GM23338 (cell line): ENCODE measurements at regions not wholly inside any gene's neighbourhood (a gene's known extent, or its start where the extent isn't known, plus 50 kb on each side); places are given as distances from the start of the nearest gene placed in this dataset.

Experiments
- ATAC-seq: fragments of 200-7000 bp; cut with Tn5 transposase; 3 replicates; pipeline ENCODE4 v1.9.1; 2020
- DNase-seq: peaks from one replicate; pipeline ENCODE4 v3.0.0-alpha.2; 2015; ENCODE audit warnings: low spot score
- H2AFZ ChIP-seq: fragments of 200-600 bp; sonication (generic); 2 replicates; pipeline ENCODE4 v1.8.0; 2016; ENCODE audit warnings: antibody characterized with exemption, mild to moderate bottlenecking, moderate library complexity
- H3F3A ChIP-seq: fragments of 200-600 bp; sonication (generic); replicated peaks from 2 replicates; pipeline ENCODE4 v1.8.0; 2017; ENCODE audit warnings: antibody characterized with exemption, mixed run types, low read depth
- H3K27ac ChIP-seq: fragments of 200-600 bp; sonication (generic); 2 replicates; pipeline ENCODE4 v1.6.1; 2016; ENCODE audit warnings: low read depth
- H3K27me3 ChIP-seq: fragments of 200-600 bp; sonication (generic); 2 replicates; pipeline ENCODE4 v1.8.0; 2016; ENCODE audit warnings: mild to moderate bottlenecking, mixed run types, moderate library complexity; ENCODE audit not compliant: insufficient read depth
- H3K36me3 ChIP-seq: fragments of 200-600 bp; sonication (generic); 2 replicates; pipeline ENCODE4 v1.8.0; 2016; ENCODE audit warnings: mild to moderate bottlenecking; ENCODE audit not compliant: insufficient read depth
- H3K4me1 ChIP-seq: fragments of 200-600 bp; sonication (generic); 2 replicates; pipeline ENCODE4 v1.8.0; 2016; ENCODE audit warnings: mild to moderate bottlenecking, moderate library complexity; ENCODE audit not compliant: insufficient read depth
- H3K4me2 ChIP-seq: fragments of 200-600 bp; sonication (generic); 2 replicates; pipeline ENCODE4 v1.7.1; 2017; ENCODE audit warnings: mixed run types
- H3K4me3 ChIP-seq: fragments of 200-600 bp; sonication (generic); 2 replicates; pipeline ENCODE4 v1.6.1; 2016; ENCODE audit warnings: mixed run types
- H3K79me2 ChIP-seq: fragments of 200-600 bp; sonication (generic); replicated peaks from 2 replicates; pipeline ENCODE4 v1.8.0; 2017; ENCODE audit warnings: mild to moderate bottlenecking; ENCODE audit not compliant: insufficient read depth
- H3K9me2 ChIP-seq: fragments of 200-600 bp; sonication (generic); 2 replicates; pipeline ENCODE4 v1.8.0; 2017; ENCODE audit not compliant: insufficient read depth
- H4K20me1 ChIP-seq: fragments of 200-600 bp; sonication (generic); replicated peaks from 2 replicates; pipeline ENCODE4 v1.8.0; 2017; ENCODE audit warnings: mild to moderate bottlenecking; ENCODE audit not compliant: insufficient read depth
- H3K27ac Mint-ChIP-seq: 2 replicates; pipeline ENCODE4 v1.8.0; 2020; ENCODE audit warnings: inconsistent platforms, mild to moderate bottlenecking, moderate library complexity, mixed read lengths
- H3K27me3 Mint-ChIP-seq: 3 replicates; pipeline ENCODE4 v1.8.0; 2022; ENCODE audit warnings: low read depth, mild to moderate bottlenecking, moderate library complexity, mixed read lengths, inconsistent platforms; ENCODE audit not compliant: insufficient read depth, poor library complexity
- H3K36me3 Mint-ChIP-seq: 3 replicates; pipeline ENCODE4 v1.8.0; 2021; ENCODE audit warnings: low read depth, mild to moderate bottlenecking, inconsistent platforms, moderate library complexity, mixed read lengths
- H3K4me1 Mint-ChIP-seq: 3 replicates; pipeline ENCODE4 v1.8.0; 2020; ENCODE audit warnings: mild to moderate bottlenecking, inconsistent platforms, mixed read lengths
- H3K4me3 Mint-ChIP-seq: 3 replicates; pipeline ENCODE4 v1.8.0; 2021; ENCODE audit warnings: moderate library complexity, mild to moderate bottlenecking, inconsistent platforms, mixed read lengths
- H3K9me3 Mint-ChIP-seq: 3 replicates; pipeline ENCODE4 v1.8.0; 2020; ENCODE audit warnings: moderate library complexity, mild to moderate bottlenecking, inconsistent platforms, mixed read lengths
- CREB1 ChIP-seq: fragments of 250-450 bp; sonication (Bioruptor Pico); IDR thresholded peaks from 2 replicates; pipeline ENCODE4 v1.5.0; 2020; ENCODE audit warnings: low read depth, mild to moderate bottlenecking, moderate library complexity
- CTCF ChIP-seq, 2 experiments: fragments of 200-600 bp in 1 of 2; sonication (generic) in 1 of 2; conservative IDR thresholded peaks; 2 replicates each; pipeline versions ENCODE4 v1.5.1 to v1.6.1; 2016 to 2017; ENCODE audit warnings: antibody characterized with exemption in 2 of 2, low read depth in 2 of 2, mild to moderate bottlenecking in 2 of 2, moderate library complexity in 1 of 2
- EZH2 ChIP-seq: fragments of 200-600 bp; sonication (generic); IDR thresholded peaks from one replicate; pipeline ENCODE4 v1.8.0; 2017; ENCODE audit warnings: antibody characterized with exemption, mild to moderate bottlenecking, low read depth; ENCODE audit not compliant: unreplicated experiment
- NANOG ChIP-seq: IDR thresholded peaks from 2 replicates; pipeline ENCODE4 v1.6.1; 2016; ENCODE audit warnings: antibody characterized with exemption, borderline replicate concordance
- POLR2AphosphoS5 ChIP-seq: IDR thresholded peaks from 2 replicates; pipeline ENCODE4 v1.6.1; 2016; ENCODE audit warnings: antibody characterized with exemption, low read depth
- STAT1 ChIP-seq: IDR thresholded peaks from one replicate; pipeline ENCODE4 v1.6.1; 2016; ENCODE audit warnings: antibody characterized with exemption; ENCODE audit not compliant: unreplicated experiment
- ZNF114 ChIP-seq: fragments of 250-450 bp; sonication (Bioruptor Pico); IDR thresholded peaks from 2 replicates; pipeline ENCODE4 v1.5.0; 2020; ENCODE audit warnings: mild to moderate bottlenecking, moderate library complexity
- ZNF331 ChIP-seq: fragments of 250-450 bp; sonication (Bioruptor Pico); IDR thresholded peaks from 2 replicates; pipeline ENCODE4 v1.5.0; 2020; ENCODE audit warnings: low read depth, mild to moderate bottlenecking, moderate library complexity
- TF ChIP-seq, protein P1 (sequence below): fragments of 250-450 bp; sonication (Bioruptor Pico); IDR thresholded peaks from 2 replicates; pipeline ENCODE4 v1.5.0; 2020; ENCODE audit warnings: mild to moderate bottlenecking, moderate library complexity
- TF ChIP-seq, protein P2 (sequence below): IDR thresholded peaks from 2 replicates; pipeline ENCODE4 v1.6.1; 2016; ENCODE audit warnings: antibody characterized with exemption

DNA sequence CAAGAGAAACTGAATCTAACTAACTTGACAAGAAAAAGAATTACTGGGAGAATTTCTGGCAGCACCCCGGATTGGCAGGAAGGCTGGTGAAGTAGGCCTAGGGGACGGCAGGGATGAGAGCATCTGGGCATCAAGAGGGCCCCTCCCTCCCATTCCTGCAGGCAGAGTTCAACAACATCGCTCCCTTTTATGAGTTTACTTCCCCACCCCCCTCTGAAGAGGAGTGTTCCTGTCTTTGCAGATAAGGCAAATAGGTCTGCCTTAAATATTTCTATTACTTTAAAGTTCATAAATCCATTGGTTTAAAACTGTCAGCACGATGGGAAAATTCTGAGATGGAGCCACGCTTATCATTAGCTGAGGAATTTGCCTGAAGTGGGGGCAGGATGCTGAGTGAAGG lies 168.7 kb downstream of the TBX5 start:
- DNase-seq (no peak), ATAC-seq (no peak)
- peaks cover 9% of the 10 kb centered on the region; the same call in 1 of the 2 replicates for H3K9me2 ChIP-seq
- Mint-ChIP-seq H3K4me3 (no peak overlapping the region), H3K9me3 (no peaks in the 10 kb centered on the region), H3K36me3 (no peaks in the 10 kb centered on the region; the same call in 2 of the 3 replicates), H3K27me3 (peaks cover 3% of the 10 kb centered on the region), H3K4me1 (peaks cover 14% of the 10 kb centered on the region), H3K27ac (no peak overlapping the region)
- H3K36me3 ChIP-seq, result no peaks in the 10 kb centered on the region
- no peak overlapping the region for H3K4me2 ChIP-seq
- H3K4me1 ChIP-seq, result no peaks in the 10 kb centered on the region; the same call in 1 of the 2 replicates
- no peak overlapping the region for H3K4me3 ChIP-seq
- no peak overlapping the region for H3K27ac ChIP-seq
- no peaks in the 10 kb centered on the region for H3K27me3 ChIP-seq
- TF ChIP-seq STAT1 (no peak), CTCF (conservative IDR thresholded peaks at IDR 0.05; ENCODE audit: low read depth in 2 of 2) (no peak), NANOG (no peak), EZH2 (no peak), ZNF331 (CRISPR knock-in tag) (no peak), ZNF114 (CRISPR knock-in tag) (no peak), POLR2AphosphoS5 (no peak)
- no peaks in the 10 kb centered on the region for H4K20me1 ChIP-seq
- no peak overlapping the region for H2AFZ ChIP-seq
- H3K79me2 ChIP-seq, result no peaks in the 10 kb centered on the region
- no peaks in the 10 kb centered on the region for H3F3A ChIP-seq

- H3K27me3 Mint-ChIP-seq, result no peaks in the 10 kb centered on the region
- ATAC-seq, result no peak
- no peaks in the 10 kb centered on the region for H4K20me1 ChIP-seq
- no peak for DNase-seq
- H3K4me1 ChIP-seq, result no peaks in the 10 kb centered on the region
- H3K9me3 Mint-ChIP-seq, result no peaks in the 10 kb centered on the region
- no peak overlapping the region for H3K4me3 ChIP-seq
- no peaks in the 10 kb centered on the region for H3K36me3 ChIP-seq
- no peaks in the 10 kb centered on the region for H3K4me1 Mint-ChIP-seq
- H3K4me3 Mint-ChIP-seq, result no peak overlapping the region
- no peaks in the 10 kb centered on the region for H3K27me3 ChIP-seq
- H2AFZ ChIP-seq, result no peak overlapping the region
- peaks cover 9% of the 10 kb centered on the region; the same call in 1 of the 2 replicates for H3K9me2 ChIP-seq
- H3K36me3 Mint-ChIP-seq, result no peaks in the 10 kb centered on the region; the same call in 2 of the 3 replicates
- no peaks in the 10 kb centered on the region for H3F3A ChIP-seq
- no peaks in the 10 kb centered on the region for H3K79me2 ChIP-seq
- H3K27ac ChIP-seq, result no peak overlapping the region
- H3K4me2 ChIP-seq, result no peak overlapping the region
- no peak overlapping the region for H3K27ac Mint-ChIP-seq
- TF ChIP-seq CTCF (conservative IDR thresholded peaks at IDR 0.05; ENCODE audit: low read depth in 2 of 2), result no peak
- TF ChIP-seq ZNF331 (CRISPR knock-in tag), result no peak
- TF ChIP-seq, protein P1, sequence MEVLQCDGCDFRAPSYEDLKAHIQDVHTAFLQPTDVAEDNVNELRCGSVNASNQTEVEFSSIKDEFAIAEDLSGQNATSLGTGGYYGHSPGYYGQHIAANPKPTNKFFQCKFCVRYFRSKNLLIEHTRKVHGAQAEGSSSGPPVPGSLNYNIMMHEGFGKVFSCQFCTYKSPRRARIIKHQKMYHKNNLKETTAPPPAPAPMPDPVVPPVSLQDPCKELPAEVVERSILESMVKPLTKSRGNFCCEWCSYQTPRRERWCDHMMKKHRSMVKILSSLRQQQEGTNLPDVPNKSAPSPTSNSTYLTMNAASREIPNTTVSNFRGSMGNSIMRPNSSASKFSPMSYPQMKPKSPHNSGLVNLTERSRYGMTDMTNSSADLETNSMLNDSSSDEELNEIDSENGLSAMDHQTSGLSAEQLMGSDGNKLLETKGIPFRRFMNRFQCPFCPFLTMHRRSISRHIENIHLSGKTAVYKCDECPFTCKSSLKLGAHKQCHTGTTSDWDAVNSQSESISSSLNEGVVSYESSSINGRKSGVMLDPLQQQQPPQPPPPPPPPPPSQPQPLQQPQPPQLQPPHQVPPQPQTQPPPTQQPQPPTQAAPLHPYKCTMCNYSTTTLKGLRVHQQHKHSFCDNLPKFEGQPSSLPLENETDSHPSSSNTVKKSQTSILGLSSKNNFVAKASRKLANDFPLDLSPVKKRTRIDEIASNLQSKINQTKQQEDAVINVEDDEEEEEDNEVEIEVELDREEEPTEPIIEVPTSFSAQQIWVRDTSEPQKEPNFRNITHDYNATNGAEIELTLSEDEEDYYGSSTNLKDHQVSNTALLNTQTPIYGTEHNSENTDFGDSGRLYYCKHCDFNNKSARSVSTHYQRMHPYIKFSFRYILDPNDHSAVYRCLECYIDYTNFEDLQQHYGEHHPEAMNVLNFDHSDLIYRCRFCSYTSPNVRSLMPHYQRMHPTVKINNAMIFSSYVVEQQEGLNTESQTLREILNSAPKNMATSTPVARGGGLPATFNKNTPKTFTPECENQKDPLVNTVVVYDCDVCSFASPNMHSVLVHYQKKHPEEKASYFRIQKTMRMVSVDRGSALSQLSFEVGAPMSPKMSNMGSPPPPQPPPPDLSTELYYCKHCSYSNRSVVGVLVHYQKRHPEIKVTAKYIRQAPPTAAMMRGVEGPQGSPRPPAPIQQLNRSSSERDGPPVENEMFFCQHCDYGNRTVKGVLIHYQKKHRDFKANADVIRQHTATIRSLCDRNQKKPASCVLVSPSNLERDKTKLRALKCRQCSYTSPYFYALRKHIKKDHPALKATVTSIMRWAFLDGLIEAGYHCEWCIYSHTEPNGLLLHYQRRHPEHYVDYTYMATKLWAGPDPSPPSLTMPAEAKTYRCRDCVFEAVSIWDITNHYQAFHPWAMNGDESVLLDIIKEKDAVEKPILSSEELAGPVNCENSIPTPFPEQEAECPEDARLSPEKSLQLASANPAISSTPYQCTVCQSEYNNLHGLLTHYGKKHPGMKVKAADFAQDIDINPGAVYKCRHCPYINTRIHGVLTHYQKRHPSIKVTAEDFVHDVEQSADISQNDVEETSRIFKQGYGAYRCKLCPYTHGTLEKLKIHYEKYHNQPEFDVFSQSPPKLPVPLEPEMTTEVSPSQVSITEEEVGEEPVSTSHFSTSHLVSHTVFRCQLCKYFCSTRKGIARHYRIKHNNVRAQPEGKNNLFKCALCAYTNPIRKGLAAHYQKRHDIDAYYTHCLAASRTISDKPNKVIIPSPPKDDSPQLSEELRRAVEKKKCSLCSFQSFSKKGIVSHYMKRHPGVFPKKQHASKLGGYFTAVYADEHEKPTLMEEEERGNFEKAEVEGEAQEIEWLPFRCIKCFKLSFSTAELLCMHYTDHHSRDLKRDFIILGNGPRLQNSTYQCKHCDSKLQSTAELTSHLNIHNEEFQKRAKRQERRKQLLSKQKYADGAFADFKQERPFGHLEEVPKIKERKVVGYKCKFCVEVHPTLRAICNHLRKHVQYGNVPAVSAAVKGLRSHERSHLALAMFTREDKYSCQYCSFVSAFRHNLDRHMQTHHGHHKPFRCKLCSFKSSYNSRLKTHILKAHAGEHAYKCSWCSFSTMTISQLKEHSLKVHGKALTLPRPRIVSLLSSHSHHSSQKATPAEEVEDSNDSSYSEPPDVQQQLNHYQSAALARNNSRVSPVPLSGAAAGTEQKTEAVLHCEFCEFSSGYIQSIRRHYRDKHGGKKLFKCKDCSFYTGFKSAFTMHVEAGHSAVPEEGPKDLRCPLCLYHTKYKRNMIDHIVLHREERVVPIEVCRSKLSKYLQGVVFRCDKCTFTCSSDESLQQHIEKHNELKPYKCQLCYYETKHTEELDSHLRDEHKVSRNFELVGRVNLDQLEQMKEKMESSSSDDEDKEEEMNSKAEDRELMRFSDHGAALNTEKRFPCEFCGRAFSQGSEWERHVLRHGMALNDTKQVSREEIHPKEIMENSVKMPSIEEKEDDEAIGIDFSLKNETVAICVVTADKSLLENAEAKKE, result no peak
- TF ChIP-seq, protein P2, sequence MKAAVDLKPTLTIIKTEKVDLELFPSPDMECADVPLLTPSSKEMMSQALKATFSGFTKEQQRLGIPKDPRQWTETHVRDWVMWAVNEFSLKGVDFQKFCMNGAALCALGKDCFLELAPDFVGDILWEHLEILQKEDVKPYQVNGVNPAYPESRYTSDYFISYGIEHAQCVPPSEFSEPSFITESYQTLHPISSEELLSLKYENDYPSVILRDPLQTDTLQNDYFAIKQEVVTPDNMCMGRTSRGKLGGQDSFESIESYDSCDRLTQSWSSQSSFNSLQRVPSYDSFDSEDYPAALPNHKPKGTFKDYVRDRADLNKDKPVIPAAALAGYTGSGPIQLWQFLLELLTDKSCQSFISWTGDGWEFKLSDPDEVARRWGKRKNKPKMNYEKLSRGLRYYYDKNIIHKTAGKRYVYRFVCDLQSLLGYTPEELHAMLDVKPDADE, result no peak
- TF ChIP-seq CREB1, result no peak
- no peak for TF ChIP-seq NANOG
- no peak for TF ChIP-seq ZNF114 (CRISPR knock-in tag)
Measured at GRCh38 chr12:114232187-114232586, 173.8 kb downstream of the TBX5 start.
